OCI-LY3 (cell line): ENCODE measurements at regions not wholly inside any gene's neighbourhood (a gene's known extent, or its start where the extent isn't known, plus 50 kb on each side); places are given as distances from the start of the nearest gene placed in this dataset.

Experiments
- H2AFZ ChIP-seq: fragments of 200-600, 300-600 bp; shearing (Covaris generic); 2 replicates; pipeline ENCODE4 v1.6.0; 2014; ENCODE audit warnings: antibody characterized with exemption, low read depth, low read length
- H3K27ac ChIP-seq: fragments of 200-600, 300-600 bp; sonication (generic); 2 replicates; pipeline ENCODE4 v1.5.1; 2014; ENCODE audit warnings: mild to moderate bottlenecking, low read length, moderate library complexity, mixed read lengths
- H3K27me3 ChIP-seq: fragments of 200-600, 300-600 bp; sonication (generic); 2 replicates; pipeline ENCODE4 v1.6.1; 2014; ENCODE audit warnings: low read depth, low read length, mixed read lengths
- H3K36me3 ChIP-seq: fragments of 200-600, 300-600 bp; sonication (generic); replicated peaks from 2 replicates; pipeline ENCODE3; 2014; ENCODE audit warnings: low read depth, low read length, mixed read lengths
- H3K4me1 ChIP-seq: fragments of 300-600, 200-600 bp; sonication (generic); 2 replicates; pipeline ENCODE4 v1.6.1; 2014; ENCODE audit warnings: low read length, mixed read lengths
- H3K4me2 ChIP-seq: fragments of 200-600, 300-600 bp; sonication (generic); 2 replicates; pipeline ENCODE4 v1.6.1; 2014; ENCODE audit warnings: low read length, mixed read lengths
- H3K4me3 ChIP-seq: fragments of 300-600, 200-600 bp; sonication (generic); 2 replicates; pipeline ENCODE4 v1.5.1; 2014; ENCODE audit warnings: antibody characterized with exemption, mild to moderate bottlenecking, low read length, moderate library complexity
- H3K79me2 ChIP-seq: fragments of 300-600, 200-600 bp; shearing (Covaris generic); 2 replicates; pipeline ENCODE4 v1.6.1; 2014; ENCODE audit warnings: mild to moderate bottlenecking, low read length, mixed read lengths
- H3K9ac ChIP-seq: fragments of 300-600, 200-600 bp; shearing (Covaris generic); 2 replicates; pipeline ENCODE4 v1.6.0; 2014; ENCODE audit warnings: mild to moderate bottlenecking, low read length, moderate library complexity
- H3K9me3 ChIP-seq: fragments of 200-600, 300-600 bp; shearing (Covaris generic); 2 replicates; pipeline ENCODE4 v1.6.1; 2014; ENCODE audit warnings: low read length, mixed read lengths; ENCODE audit not compliant: insufficient read depth
- H4K20me1 ChIP-seq: fragments of 200-600, 300-600 bp; sonication (generic); 2 replicates; pipeline ENCODE4 v1.6.1; 2016; ENCODE audit warnings: low read length, mixed read lengths; ENCODE audit not compliant: insufficient read depth
- EZH2phosphoT487 ChIP-seq: fragments of 200-600 bp; shearing (Covaris generic); IDR thresholded peaks from 2 replicates; pipeline ENCODE4 v1.6.1; 2018; ENCODE audit warnings: antibody characterized with exemption, mixed run types, low read depth
- TF ChIP-seq, protein P1 (sequence below): fragments of 200-600, 300-600 bp; sonication (generic); IDR thresholded peaks from 2 replicates; pipeline ENCODE4 v1.5.1; 2014; ENCODE audit warnings: antibody characterized with exemption, low read length, low read depth

DNA sequence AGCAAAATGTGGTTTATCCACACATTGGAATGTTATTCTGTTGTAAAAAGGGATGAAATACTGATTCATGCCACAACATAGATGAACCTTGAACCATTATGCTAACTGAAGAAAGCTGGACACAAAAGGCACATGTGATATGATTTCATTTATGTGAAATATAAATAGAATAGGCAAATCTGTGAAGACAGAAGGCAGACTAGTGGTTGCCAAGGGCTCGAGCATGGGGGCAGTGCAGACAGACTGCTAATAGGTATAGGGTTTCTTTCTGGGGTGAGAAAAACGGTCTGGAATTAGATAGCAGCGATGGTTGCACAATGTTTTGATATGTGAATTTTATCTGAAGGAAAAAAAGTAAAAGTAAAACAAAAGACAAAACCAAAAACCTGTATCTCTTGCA lies 54.6 kb upstream of the FNDC1 start:
- Histone ChIP-seq H2AFZ (no peak overlapping the region), H3K36me3 (no peaks in the 10 kb centered on the region), H3K9me3 (no peaks in the 10 kb centered on the region), H3K27ac (no peak overlapping the region), H4K20me1 (no peaks in the 10 kb centered on the region), H3K4me3 (no peak overlapping the region), H3K27me3 (peaks cover 16% of the 10 kb centered on the region), H3K79me2 (no peaks in the 10 kb centered on the region), H3K4me2 (no peak overlapping the region; the same call in 1 of the 2 replicates), H3K4me1 (peaks cover 56% of the 10 kb centered on the region), H3K9ac (no peak overlapping the region)
- TF ChIP-seq EZH2phosphoT487 = no peak
- TF ChIP-seq, protein P1, sequence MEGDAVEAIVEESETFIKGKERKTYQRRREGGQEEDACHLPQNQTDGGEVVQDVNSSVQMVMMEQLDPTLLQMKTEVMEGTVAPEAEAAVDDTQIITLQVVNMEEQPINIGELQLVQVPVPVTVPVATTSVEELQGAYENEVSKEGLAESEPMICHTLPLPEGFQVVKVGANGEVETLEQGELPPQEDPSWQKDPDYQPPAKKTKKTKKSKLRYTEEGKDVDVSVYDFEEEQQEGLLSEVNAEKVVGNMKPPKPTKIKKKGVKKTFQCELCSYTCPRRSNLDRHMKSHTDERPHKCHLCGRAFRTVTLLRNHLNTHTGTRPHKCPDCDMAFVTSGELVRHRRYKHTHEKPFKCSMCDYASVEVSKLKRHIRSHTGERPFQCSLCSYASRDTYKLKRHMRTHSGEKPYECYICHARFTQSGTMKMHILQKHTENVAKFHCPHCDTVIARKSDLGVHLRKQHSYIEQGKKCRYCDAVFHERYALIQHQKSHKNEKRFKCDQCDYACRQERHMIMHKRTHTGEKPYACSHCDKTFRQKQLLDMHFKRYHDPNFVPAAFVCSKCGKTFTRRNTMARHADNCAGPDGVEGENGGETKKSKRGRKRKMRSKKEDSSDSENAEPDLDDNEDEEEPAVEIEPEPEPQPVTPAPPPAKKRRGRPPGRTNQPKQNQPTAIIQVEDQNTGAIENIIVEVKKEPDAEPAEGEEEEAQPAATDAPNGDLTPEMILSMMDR = no peak

DNA sequence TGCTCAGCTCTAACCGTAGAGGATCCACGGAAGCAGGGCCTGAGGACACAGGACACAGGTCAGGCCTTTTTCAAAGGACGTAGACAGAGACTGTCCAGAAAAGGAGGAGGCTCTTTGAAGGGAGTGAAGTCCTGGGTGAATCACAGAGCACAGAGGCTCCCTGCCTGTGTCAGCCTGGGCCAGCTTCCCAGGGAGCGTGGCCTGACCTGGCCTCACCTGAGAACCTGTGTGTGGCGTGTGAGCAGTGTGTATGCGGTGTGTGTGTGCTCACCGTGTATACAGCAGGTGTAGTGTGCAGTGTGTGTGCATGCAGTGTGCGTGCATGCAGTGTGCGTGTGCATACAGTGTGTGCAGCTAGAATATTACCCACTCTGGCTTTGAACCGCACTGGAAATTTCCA lies 56.0 kb upstream of the FNDC1 start:
- Histone ChIP-seq H2AFZ (no peak overlapping the region), H3K27me3 (peaks cover 16% of the 10 kb centered on the region), H3K9me3 (no peaks in the 10 kb centered on the region), H3K9ac (no peak overlapping the region), H3K4me2 (no peak overlapping the region), H3K79me2 (no peaks in the 10 kb centered on the region), H3K27ac (no peak overlapping the region), H4K20me1 (no peaks in the 10 kb centered on the region), H3K36me3 (no peaks in the 10 kb centered on the region), H3K4me3 (no peak overlapping the region), H3K4me1 (peaks cover 62% of the 10 kb centered on the region)
- TF ChIP-seq, protein P1 = no peak
- TF ChIP-seq EZH2phosphoT487 = no peak

DNA sequence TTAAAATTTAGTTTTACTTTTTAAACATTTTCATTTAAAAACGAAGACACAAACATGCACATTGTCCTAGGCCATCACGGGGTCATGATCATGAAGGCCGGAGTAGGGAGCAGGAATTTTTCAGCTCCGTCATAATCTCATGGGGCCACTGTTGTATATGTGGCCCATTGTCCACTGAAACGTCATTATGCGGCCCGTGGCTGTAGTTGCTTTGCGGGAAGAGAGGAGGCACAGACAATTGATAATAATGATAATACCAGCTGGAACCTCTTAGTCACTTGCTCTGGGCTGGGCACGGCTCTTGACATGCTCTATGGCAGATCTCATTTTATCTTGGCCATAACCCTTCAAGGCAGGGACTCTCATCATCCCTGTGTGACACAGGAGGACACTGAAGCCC lies 56.5 kb upstream of the FNDC1 start:
- TF ChIP-seq EZH2phosphoT487 = no peak
- TF ChIP-seq, protein P1 = no peak
- Histone ChIP-seq H3K4me1 (peaks cover 62% of the 10 kb centered on the region), H2AFZ (no peak overlapping the region), H3K4me2 (no peak overlapping the region), H3K27me3 (peaks cover 14% of the 10 kb centered on the region), H4K20me1 (no peaks in the 10 kb centered on the region), H3K36me3 (no peaks in the 10 kb centered on the region), H3K79me2 (no peaks in the 10 kb centered on the region), H3K4me3 (no peak overlapping the region), H3K9me3 (no peaks in the 10 kb centered on the region), H3K27ac (no peak overlapping the region), H3K9ac (no peak overlapping the region)

DNA sequence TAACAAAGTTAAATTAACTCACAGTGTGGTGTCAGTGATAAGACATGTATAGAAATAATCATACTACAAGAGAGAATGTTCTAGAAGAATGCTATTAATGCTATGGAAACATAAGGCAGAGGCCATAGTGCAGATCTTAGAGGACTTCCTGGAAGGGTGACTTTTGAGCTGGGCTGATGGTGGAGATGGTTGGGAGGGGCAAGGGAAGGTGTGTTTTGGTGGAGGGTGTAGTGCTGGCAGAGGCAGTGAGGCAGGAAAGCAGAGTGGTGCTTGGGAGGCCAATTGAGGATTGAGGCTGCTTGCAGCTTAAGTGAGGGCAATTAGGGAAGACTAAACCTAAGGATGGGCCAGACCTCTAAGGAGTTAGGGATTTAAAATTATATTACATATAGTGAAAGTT lies 58.5 kb upstream of the FNDC1 start:
- Histone ChIP-seq H3K4me2 (no peak overlapping the region), H4K20me1 (no peaks in the 10 kb centered on the region)

More for the DNA sequence above, 58.5 kb upstream of the FNDC1 start:
- no peak overlapping the region for H2AFZ ChIP-seq
- H3K4me1 ChIP-seq = peaks cover 60% of the 10 kb centered on the region
- H3K36me3 ChIP-seq = no peaks in the 10 kb centered on the region
- H3K79me2 ChIP-seq = no peaks in the 10 kb centered on the region
- H3K4me3 ChIP-seq = no peak overlapping the region
- H3K9ac ChIP-seq = no peak overlapping the region
- TF ChIP-seq, protein P1 = no peak
- no peak for TF ChIP-seq EZH2phosphoT487
- H3K27ac ChIP-seq = no peak overlapping the region
- H3K27me3 ChIP-seq = peaks cover 11% of the 10 kb centered on the region
- H3K9me3 ChIP-seq = no peaks in the 10 kb centered on the region
